ENCODE measurements at regions not wholly inside any gene's neighbourhood (a gene's known extent, or its start where the extent isn't known, plus 50 kb on each side); places are given as distances from the start of the nearest gene placed in this dataset.

DNA sequence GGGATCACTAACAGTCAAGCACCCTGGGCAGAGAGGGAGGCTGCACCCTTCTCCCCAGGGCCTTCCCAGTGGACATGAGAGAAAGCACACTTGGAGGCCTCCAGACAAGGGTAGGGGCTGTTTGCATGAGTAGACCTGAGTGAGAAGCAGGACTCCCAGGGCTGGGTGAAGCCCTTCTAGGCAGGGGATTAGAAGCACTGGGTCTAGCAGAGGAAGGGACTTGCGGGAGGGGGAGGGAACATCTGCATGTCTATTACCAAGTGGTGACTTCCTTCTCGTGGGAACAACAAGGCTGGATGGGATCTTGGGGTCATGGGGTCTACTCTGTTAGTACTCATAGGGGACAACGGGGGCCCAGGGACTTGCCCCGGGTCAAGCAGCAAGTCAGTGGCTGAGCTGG lies 67.8 kb downstream of the EMX2 start (continued):
- TF ChIP-seq NANOG (IDR thresholded peaks at IDR 0.05; ENCODE audit: borderline replicate concordance) = no peak
- TF ChIP-seq EZH2phosphoT487 (IDR thresholded peaks at IDR 0.05; ENCODE audit: unreplicated experiment) = no peak
- TF ChIP-seq CREB1 (CRISPR knock-in tag; IDR thresholded peaks at IDR 0.05; ENCODE audit: low read depth) = no peak
- no peak for TF ChIP-seq EZH2 (IDR thresholded peaks at IDR 0.05; ENCODE audit: low read depth, unreplicated experiment)
- TF ChIP-seq JUNB (IDR thresholded peaks at IDR 0.05; ENCODE audit: unreplicated experiment) = no peak
- TF ChIP-seq REST (IDR thresholded peaks at IDR 0.05; ENCODE audit: unreplicated experiment) = no peak
- TF ChIP-seq, protein P1, sequence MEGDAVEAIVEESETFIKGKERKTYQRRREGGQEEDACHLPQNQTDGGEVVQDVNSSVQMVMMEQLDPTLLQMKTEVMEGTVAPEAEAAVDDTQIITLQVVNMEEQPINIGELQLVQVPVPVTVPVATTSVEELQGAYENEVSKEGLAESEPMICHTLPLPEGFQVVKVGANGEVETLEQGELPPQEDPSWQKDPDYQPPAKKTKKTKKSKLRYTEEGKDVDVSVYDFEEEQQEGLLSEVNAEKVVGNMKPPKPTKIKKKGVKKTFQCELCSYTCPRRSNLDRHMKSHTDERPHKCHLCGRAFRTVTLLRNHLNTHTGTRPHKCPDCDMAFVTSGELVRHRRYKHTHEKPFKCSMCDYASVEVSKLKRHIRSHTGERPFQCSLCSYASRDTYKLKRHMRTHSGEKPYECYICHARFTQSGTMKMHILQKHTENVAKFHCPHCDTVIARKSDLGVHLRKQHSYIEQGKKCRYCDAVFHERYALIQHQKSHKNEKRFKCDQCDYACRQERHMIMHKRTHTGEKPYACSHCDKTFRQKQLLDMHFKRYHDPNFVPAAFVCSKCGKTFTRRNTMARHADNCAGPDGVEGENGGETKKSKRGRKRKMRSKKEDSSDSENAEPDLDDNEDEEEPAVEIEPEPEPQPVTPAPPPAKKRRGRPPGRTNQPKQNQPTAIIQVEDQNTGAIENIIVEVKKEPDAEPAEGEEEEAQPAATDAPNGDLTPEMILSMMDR (conservative IDR thresholded peaks at IDR 0.05; ENCODE audit: low read depth in 2 of 2) = no peak

GRCh38 chr10:117612113-117612512 lies 69.6 kb downstream of the EMX2 start:
- 0 out of 2 replicates have a peak, but pooled peaks cover 3% of the 10 kb centered on the region for H3K9me2 ChIP-seq (ENCODE audit: insufficient read depth)
- H3K4me3 ChIP-seq = no peak overlapping the region
- H3K79me2 ChIP-seq (replicated peaks; ENCODE audit: insufficient read depth) = no peaks in the 10 kb centered on the region
- Mint-ChIP-seq H3K9me3 (no peaks in the 10 kb centered on the region), H3K36me3 (ENCODE audit: low read depth) (no peaks in the 10 kb centered on the region; the same call in 2 of the 3 replicates), H3K27me3 (ENCODE audit: insufficient read depth, low read depth, poor library complexity) (peaks cover 3% of the 10 kb centered on the region), H3K4me3 (no peak overlapping the region), H3K27ac (no peak overlapping the region), H3K4me1 (peaks cover 9% of the 10 kb centered on the region)
- DNase-seq (ENCODE audit: low spot score) (no peak), ATAC-seq (no peak)
- H3K27me3 ChIP-seq (ENCODE audit: insufficient read depth) = no peaks in the 10 kb centered on the region
- no peak overlapping the region for H3K27ac ChIP-seq (ENCODE audit: low read depth)
- no peak overlapping the region for H3K4me2 ChIP-seq
- TF ChIP-seq NANOG (IDR thresholded peaks at IDR 0.05; ENCODE audit: borderline replicate concordance) (no peak), POLR2AphosphoS5 (IDR thresholded peaks at IDR 0.05; ENCODE audit: low read depth) (no peak), EZH2phosphoT487 (IDR thresholded peaks at IDR 0.05; ENCODE audit: unreplicated experiment) (no peak), JUNB (IDR thresholded peaks at IDR 0.05; ENCODE audit: unreplicated experiment) (no peak)
- TF ChIP-seq, protein P2, sequence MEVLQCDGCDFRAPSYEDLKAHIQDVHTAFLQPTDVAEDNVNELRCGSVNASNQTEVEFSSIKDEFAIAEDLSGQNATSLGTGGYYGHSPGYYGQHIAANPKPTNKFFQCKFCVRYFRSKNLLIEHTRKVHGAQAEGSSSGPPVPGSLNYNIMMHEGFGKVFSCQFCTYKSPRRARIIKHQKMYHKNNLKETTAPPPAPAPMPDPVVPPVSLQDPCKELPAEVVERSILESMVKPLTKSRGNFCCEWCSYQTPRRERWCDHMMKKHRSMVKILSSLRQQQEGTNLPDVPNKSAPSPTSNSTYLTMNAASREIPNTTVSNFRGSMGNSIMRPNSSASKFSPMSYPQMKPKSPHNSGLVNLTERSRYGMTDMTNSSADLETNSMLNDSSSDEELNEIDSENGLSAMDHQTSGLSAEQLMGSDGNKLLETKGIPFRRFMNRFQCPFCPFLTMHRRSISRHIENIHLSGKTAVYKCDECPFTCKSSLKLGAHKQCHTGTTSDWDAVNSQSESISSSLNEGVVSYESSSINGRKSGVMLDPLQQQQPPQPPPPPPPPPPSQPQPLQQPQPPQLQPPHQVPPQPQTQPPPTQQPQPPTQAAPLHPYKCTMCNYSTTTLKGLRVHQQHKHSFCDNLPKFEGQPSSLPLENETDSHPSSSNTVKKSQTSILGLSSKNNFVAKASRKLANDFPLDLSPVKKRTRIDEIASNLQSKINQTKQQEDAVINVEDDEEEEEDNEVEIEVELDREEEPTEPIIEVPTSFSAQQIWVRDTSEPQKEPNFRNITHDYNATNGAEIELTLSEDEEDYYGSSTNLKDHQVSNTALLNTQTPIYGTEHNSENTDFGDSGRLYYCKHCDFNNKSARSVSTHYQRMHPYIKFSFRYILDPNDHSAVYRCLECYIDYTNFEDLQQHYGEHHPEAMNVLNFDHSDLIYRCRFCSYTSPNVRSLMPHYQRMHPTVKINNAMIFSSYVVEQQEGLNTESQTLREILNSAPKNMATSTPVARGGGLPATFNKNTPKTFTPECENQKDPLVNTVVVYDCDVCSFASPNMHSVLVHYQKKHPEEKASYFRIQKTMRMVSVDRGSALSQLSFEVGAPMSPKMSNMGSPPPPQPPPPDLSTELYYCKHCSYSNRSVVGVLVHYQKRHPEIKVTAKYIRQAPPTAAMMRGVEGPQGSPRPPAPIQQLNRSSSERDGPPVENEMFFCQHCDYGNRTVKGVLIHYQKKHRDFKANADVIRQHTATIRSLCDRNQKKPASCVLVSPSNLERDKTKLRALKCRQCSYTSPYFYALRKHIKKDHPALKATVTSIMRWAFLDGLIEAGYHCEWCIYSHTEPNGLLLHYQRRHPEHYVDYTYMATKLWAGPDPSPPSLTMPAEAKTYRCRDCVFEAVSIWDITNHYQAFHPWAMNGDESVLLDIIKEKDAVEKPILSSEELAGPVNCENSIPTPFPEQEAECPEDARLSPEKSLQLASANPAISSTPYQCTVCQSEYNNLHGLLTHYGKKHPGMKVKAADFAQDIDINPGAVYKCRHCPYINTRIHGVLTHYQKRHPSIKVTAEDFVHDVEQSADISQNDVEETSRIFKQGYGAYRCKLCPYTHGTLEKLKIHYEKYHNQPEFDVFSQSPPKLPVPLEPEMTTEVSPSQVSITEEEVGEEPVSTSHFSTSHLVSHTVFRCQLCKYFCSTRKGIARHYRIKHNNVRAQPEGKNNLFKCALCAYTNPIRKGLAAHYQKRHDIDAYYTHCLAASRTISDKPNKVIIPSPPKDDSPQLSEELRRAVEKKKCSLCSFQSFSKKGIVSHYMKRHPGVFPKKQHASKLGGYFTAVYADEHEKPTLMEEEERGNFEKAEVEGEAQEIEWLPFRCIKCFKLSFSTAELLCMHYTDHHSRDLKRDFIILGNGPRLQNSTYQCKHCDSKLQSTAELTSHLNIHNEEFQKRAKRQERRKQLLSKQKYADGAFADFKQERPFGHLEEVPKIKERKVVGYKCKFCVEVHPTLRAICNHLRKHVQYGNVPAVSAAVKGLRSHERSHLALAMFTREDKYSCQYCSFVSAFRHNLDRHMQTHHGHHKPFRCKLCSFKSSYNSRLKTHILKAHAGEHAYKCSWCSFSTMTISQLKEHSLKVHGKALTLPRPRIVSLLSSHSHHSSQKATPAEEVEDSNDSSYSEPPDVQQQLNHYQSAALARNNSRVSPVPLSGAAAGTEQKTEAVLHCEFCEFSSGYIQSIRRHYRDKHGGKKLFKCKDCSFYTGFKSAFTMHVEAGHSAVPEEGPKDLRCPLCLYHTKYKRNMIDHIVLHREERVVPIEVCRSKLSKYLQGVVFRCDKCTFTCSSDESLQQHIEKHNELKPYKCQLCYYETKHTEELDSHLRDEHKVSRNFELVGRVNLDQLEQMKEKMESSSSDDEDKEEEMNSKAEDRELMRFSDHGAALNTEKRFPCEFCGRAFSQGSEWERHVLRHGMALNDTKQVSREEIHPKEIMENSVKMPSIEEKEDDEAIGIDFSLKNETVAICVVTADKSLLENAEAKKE (CRISPR knock-in tag; IDR thresholded peaks at IDR 0.05) = no peak
- no peaks in the 10 kb centered on the region for H4K20me1 ChIP-seq (replicated peaks; ENCODE audit: insufficient read depth)
- peaks cover 8% of the 10 kb centered on the region for H3K4me1 ChIP-seq (ENCODE audit: insufficient read depth)
- H3K36me3 ChIP-seq (ENCODE audit: insufficient read depth) = no peaks in the 10 kb centered on the region
- no peaks in the 10 kb centered on the region for H3F3A ChIP-seq (replicated peaks; ENCODE audit: low read depth)
- no peak overlapping the region for H2AFZ ChIP-seq

Measured in GM23338 (cell line).